Peyer's patch (tissue), 4 donors: ENCODE measurements at regions not wholly inside any gene's neighbourhood (a gene's known extent, or its start where the extent isn't known, plus 50 kb on each side); places are given as distances from the start of the nearest gene placed in this dataset.

ENCODE experiments used
- DNase-seq, 3 donors: peaks; one replicate each; pipeline ENCODE4 v3.0.0-alpha.2; 2017 to 2019
- H3K27ac ChIP-seq, 4 donors: fragments of 200-600 bp; sonication (generic); one replicate each; pipeline ENCODE4 v1.5.1; 2016 to 2019
- H3K27me3 ChIP-seq, 2 donors: fragments of 200-600 bp; sonication (generic); one replicate each; pipeline ENCODE4 v1.5.1; 2019
- H3K36me3 ChIP-seq, 3 donors: fragments of 200-600 bp; sonication (generic); one replicate each; pipeline ENCODE4 v1.5.1; 2016 to 2019
- H3K4me1 ChIP-seq, 4 donors: fragments of 200-600 bp; sonication (generic); one replicate each; pipeline ENCODE4 v1.5.1; 2016 to 2019
- H3K4me3 ChIP-seq, 4 donors: fragments of 200-600 bp; sonication (generic); 1 replicate in 3 of 4; 2 replicates in 1 of 4; pipeline ENCODE4 v1.5.1; 2016 to 2019; ENCODE audit warnings: mild to moderate bottlenecking in 1 of 4
- H3K9me3 ChIP-seq, 4 donors: fragments of 200-600 bp; sonication (generic); one replicate each; pipeline ENCODE4 v1.5.1; 2016 to 2019; ENCODE audit warnings: mild to moderate bottlenecking in 1 of 4
- CTCF ChIP-seq, 6 experiments: fragments of 450-650 bp in 4 of 6; fragments of 200-600 bp in 2 of 6; sonication (generic) in 1 of 6; IDR thresholded peaks; one replicate each; pipeline ENCODE4 v1.5.1; 2017 to 2019; ENCODE audit warnings: antibody characterized with exemption in 6 of 6, mild to moderate bottlenecking in 3 of 6, moderate library complexity in 1 of 6
- POLR2A ChIP-seq, 2 donors: fragments of 450-650 bp; IDR thresholded peaks; one replicate each; pipeline ENCODE4 v1.5.1; 2017; ENCODE audit warnings: antibody characterized with exemption in 2 of 2, mild to moderate bottlenecking in 2 of 2, moderate library complexity in 2 of 2

DNA sequence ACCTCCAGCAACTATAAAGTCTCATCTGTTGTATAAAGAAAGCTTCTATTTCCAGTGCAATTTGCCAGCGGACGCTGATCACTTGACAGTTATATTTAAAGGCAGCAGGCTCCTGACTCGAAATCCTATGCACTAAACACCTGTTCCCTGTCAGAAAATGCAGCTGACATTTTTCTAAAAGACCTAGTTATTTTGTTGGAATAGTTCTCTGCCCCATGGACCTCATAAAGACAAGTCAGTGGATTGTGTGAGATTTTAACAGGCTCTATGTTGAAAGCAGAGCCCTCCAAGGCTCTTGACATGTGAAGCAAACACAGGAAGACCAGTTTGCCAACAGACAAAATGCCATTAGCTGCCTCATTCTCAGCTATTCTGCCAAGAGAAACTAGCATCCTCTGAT lies 304.7 kb upstream of the KLF12 start:
- Histone ChIP-seq H3K36me3 (no peaks in the 10 kb centered on the region), H3K4me1 (no peaks in the 10 kb centered on the region), H3K27ac (no peak overlapping the region), H3K9me3 (no peaks in the 10 kb centered on the region), H3K27me3 (no peaks in the 10 kb centered on the region), H3K4me3 (no peak overlapping the region)
- no peak for DNase-seq
- TF ChIP-seq CTCF (IDR thresholded peaks at IDR 0.05) = no peak

DNA sequence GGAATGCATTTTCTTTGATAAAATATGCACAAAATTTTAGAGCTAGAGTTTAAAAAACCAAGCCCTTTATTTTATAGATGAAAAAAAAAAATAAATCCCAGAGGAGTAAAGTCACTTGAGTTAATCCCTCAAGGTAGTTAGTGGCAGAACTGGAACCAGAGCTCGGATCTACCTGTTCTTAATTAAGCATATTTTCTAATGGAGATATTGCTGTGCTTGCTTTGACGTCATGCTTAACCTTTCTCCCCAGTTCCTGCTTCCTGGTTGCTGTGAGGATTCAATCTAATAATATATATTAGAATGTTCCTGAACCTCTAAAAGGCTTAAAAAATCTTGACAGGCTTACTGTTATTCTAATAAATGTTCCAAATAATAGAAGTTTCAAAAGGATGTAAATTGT lies 300.6 kb upstream of the KLF12 start:
- Histone ChIP-seq H3K36me3 (no peaks in the 10 kb centered on the region), H3K4me3 (no peak overlapping the region), H3K9me3 (no peaks in the 10 kb centered on the region), H3K4me1 (no peaks in the 10 kb centered on the region), H3K27me3 (no peaks in the 10 kb centered on the region), H3K27ac (no peak overlapping the region)
- DNase-seq = no peak
- TF ChIP-seq POLR2A (IDR thresholded peaks at IDR 0.05) (no peak), CTCF (IDR thresholded peaks at IDR 0.05) (no peak)

- no peak for TF ChIP-seq POLR2A (IDR thresholded peaks at IDR 0.05)
- no peak for TF ChIP-seq CTCF (IDR thresholded peaks at IDR 0.05)
These were observed 290.3 kb upstream of the KLF12 start for GRCh38 chr13:74424455-74424854.

DNA sequence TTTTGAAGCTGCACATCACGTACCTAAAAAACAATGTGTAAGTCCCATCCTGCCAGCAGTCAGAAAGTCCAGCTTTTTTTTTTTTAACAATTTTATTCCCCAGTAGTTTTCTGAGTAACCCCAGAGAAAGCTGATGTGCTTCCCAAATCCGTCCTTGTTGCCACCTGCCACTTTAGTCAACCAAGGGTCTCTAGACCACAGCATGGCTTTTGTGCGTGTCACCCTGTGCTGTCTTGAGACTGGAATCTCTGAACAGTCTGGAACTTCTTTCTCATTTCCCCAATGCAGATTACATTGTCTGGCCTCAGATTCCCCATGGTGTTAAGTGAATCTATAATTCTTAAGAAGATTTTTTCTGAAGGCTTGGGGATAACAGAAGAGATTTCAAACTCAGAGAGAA lies 289.2 kb upstream of the KLF12 start:
- no peaks in the 10 kb centered on the region for H3K4me1 ChIP-seq
- no peaks in the 10 kb centered on the region for H3K27me3 ChIP-seq
- TF ChIP-seq POLR2A (IDR thresholded peaks at IDR 0.05) = no peak
- TF ChIP-seq CTCF (IDR thresholded peaks at IDR 0.05) = no peak
- no peak for DNase-seq
- no peaks in the 10 kb centered on the region for H3K9me3 ChIP-seq
- H3K27ac ChIP-seq = no peak overlapping the region
- H3K4me3 ChIP-seq = no peak overlapping the region
- H3K36me3 ChIP-seq = no peaks in the 10 kb centered on the region

More at GRCh38 chr13:74424455-74424854, 290.3 kb upstream of the KLF12 start:
- no peaks in the 10 kb centered on the region for H3K36me3 ChIP-seq
- H3K4me3 ChIP-seq = no peak overlapping the region
- H3K27me3 ChIP-seq = no peaks in the 10 kb centered on the region
- no peak for DNase-seq
- H3K9me3 ChIP-seq = no peaks in the 10 kb centered on the region
- no peaks in the 10 kb centered on the region for H3K4me1 ChIP-seq
- no peak overlapping the region for H3K27ac ChIP-seq

- Histone ChIP-seq H3K4me3 (no peak overlapping the region), H3K27me3 (no peaks in the 10 kb centered on the region), H3K4me1 (no peaks in the 10 kb centered on the region), H3K27ac (no peak overlapping the region), H3K9me3 (no peaks in the 10 kb centered on the region), H3K36me3 (no peaks in the 10 kb centered on the region)
- no peak for TF ChIP-seq POLR2A (IDR thresholded peaks at IDR 0.05)
- TF ChIP-seq CTCF (IDR thresholded peaks at IDR 0.05) = no peak
- DNase-seq = peak in 1 of 3 donors; percentile 34
These were observed 280.3 kb upstream of the KLF12 start for GRCh38 chr13:74414458-74414857.

DNA sequence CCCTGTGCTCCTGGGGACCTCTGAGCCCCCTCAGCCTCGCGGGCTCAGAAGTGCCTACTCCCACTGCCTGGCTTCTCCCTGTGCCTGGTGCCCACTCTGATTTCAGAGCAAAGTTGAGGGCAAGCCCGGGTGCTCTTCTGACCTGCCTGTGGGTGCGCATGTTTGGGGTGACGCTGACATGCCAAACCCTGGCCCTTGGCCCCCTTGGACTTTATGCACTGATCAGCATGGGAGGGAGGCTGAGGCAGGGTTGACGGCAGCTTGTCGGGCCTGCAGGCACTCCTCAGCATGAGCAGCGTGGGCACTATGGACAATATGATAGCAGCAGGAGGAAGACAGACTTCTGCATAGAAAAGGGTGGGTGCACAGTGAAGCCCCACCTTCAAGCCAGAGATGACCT lies 279.3 kb upstream of the KLF12 start:
- TF ChIP-seq CTCF (IDR thresholded peaks at IDR 0.05) (no peak), POLR2A (IDR thresholded peaks at IDR 0.05) (no peak)
- H3K27me3 ChIP-seq = no peaks in the 10 kb centered on the region
- no peak overlapping the region for H3K27ac ChIP-seq
- no peak overlapping the region for H3K4me3 ChIP-seq
- H3K36me3 ChIP-seq = no peaks in the 10 kb centered on the region
- no peak for DNase-seq
- H3K4me1 ChIP-seq = no peaks in the 10 kb centered on the region
- H3K9me3 ChIP-seq = no peaks in the 10 kb centered on the region
